HL-60 (cell line): ENCODE measurements at regions not wholly inside any gene's neighbourhood (a gene's known extent, or its start where the extent isn't known, plus 50 kb on each side); places are given as distances from the start of the nearest gene placed in this dataset.
A peak's percentile ranks its signal among the peaks of the same experiment; 100 is the strongest.

Experiments
- DNase-seq, 2 experiments: peaks; one replicate each; pipeline ENCODE4 v3.0.0-alpha.2; 2010 to 2020; ENCODE audit warnings: low read depth in 1 of 2, low spot score in 1 of 2
- H3K27ac ChIP-seq: fragments of 250-450 bp; sonication (Bioruptor Pico); replicated peaks from 2 replicates; pipeline ENCODE4 v1.5.1; 2020; ENCODE audit warnings: mild to moderate bottlenecking, moderate library complexity
- H3K27me3 ChIP-seq: fragments of 250-450 bp; sonication (Bioruptor Pico); 2 replicates; pipeline ENCODE4 v1.5.1; 2021; ENCODE audit warnings: mild to moderate bottlenecking, moderate library complexity; ENCODE audit not compliant: insufficient read depth, poor library complexity, severe bottlenecking
- H3K4me3 ChIP-seq: replicated peaks from 2 replicates; pipeline ENCODE4 v1.5.1; 2011; ENCODE audit warnings: mild to moderate bottlenecking, control low read depth, low read length; ENCODE audit not compliant: insufficient read depth
- CTCF ChIP-seq: IDR thresholded peaks from one replicate; pipeline ENCODE4 v1.5.1; 2011; ENCODE audit warnings: low read length, control low read depth, inconsistent platforms; ENCODE audit not compliant: insufficient read depth
- GABPA ChIP-seq: IDR thresholded peaks from 2 replicates; pipeline ENCODE4 v1.6.1; 2012; ENCODE audit warnings: low read depth
- POLR2AphosphoS5 ChIP-seq: IDR thresholded peaks from 2 replicates; pipeline ENCODE4 v1.6.1; 2012; ENCODE audit warnings: low read depth
- REST ChIP-seq: IDR thresholded peaks from 2 replicates; pipeline ENCODE4 v1.6.1; 2012; ENCODE audit warnings: low read depth; ENCODE audit not compliant: insufficient replicate concordance
- SPI1 ChIP-seq: IDR thresholded peaks from 2 replicates; pipeline ENCODE4 v1.6.1; 2012; ENCODE audit warnings: low read depth, mild to moderate bottlenecking, borderline replicate concordance

GRCh38 chr2:62423235-62423634 lies 82.8 kb downstream of the TMEM17 start:
- no peak for TF ChIP-seq CTCF
- no peak for TF ChIP-seq GABPA
- no peak for TF ChIP-seq REST
- no peak for TF ChIP-seq SPI1
- no peak for TF ChIP-seq POLR2AphosphoS5
- no peak overlapping the region for H3K4me3 ChIP-seq
- no peak overlapping the region for H3K27ac ChIP-seq
- H3K27me3 ChIP-seq, result no peaks in the 10 kb centered on the region
- DNase-seq, result no peak

- no peak for DNase-seq
- no peak for TF ChIP-seq SPI1
- no peak for TF ChIP-seq POLR2AphosphoS5
- TF ChIP-seq CTCF, result no peak
- no peak for TF ChIP-seq GABPA
- TF ChIP-seq REST, result no peak
- no peak overlapping the region for H3K27ac ChIP-seq
- no peak overlapping the region for H3K4me3 ChIP-seq
- H3K27me3 ChIP-seq, result no peaks in the 10 kb centered on the region
Measured at GRCh38 chr2:62415518-62415917, 90.5 kb downstream of the TMEM17 start.

- Histone ChIP-seq H3K27ac (no peak overlapping the region), H3K4me3 (no peak overlapping the region), H3K27me3 (no peaks in the 10 kb centered on the region)
- TF ChIP-seq GABPA, result no peak
- no peak for TF ChIP-seq CTCF
- TF ChIP-seq POLR2AphosphoS5, result no peak
- TF ChIP-seq SPI1, result peak; percentile 77; the same call in 1 of the 2 replicates
- peak in 1 of 2 experiments; percentile 48 for DNase-seq
Measured at GRCh38 chr2:62415019-62415431, 91.0 kb downstream of the TMEM17 start.

- H3K4me3 ChIP-seq, result no peak overlapping the region
- H3K27me3 ChIP-seq, result no peaks in the 10 kb centered on the region
- no peak for DNase-seq
- no peak overlapping the region for H3K27ac ChIP-seq
- no peak for TF ChIP-seq REST
- TF ChIP-seq POLR2AphosphoS5, result no peak
- TF ChIP-seq CTCF, result no peak
- no peak for TF ChIP-seq SPI1
- TF ChIP-seq GABPA, result no peak
Measured at GRCh38 chr2:62413116-62413663, 92.8 kb downstream of the TMEM17 start.
